HG02571 (cell line): ENCODE measurements at regions not wholly inside any gene's neighbourhood (a gene's known extent, or its start where the extent isn't known, plus 50 kb on each side); places are given as distances from the start of the nearest gene placed in this dataset.
"Not testable (repeated sequence)": the region's sequence is repeated elsewhere in the genome, so short reads cannot be mapped to it uniquely, and the experiment has no call there.

Experiments used
- ATAC-seq: cut with Tn5 transposase; IDR thresholded peaks from one replicate; pipeline ENCODE4 v1.9.1; 2021; ENCODE audit warnings: mild to moderate bottlenecking, moderate library complexity; ENCODE audit not compliant: unreplicated experiment

DNA sequence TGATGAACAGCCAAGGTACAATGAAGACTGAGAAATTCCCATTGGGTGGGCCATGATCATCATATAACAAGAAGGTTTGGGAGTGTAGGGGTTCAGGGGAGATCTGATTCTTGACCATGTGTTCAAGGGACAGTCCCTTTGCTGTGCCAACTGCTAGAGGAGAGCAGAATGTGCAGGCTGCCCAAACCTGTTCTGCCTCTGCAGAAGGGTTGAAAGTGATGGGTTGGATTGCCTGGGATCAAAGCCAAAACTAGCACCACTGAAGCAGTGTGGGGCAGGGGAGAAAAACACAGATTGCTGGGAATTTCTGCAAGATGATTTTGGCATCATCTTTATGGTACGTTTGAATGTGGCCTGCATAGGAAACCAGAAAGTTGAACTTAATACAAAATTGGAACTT lies 303.9 kb downstream of the OTUD1 start:
- ATAC-seq: no peak

- no peak for ATAC-seq
Measured at GRCh38 chr10:23754179-23754578, 315.3 kb downstream of the OTUD1 start.

- no peak for ATAC-seq
Measured at GRCh38 chr10:23754941-23755340, 316.1 kb downstream of the OTUD1 start.

- no peak for ATAC-seq
Measured at GRCh38 chr10:23755556-23755955, 316.7 kb downstream of the OTUD1 start.

DNA sequence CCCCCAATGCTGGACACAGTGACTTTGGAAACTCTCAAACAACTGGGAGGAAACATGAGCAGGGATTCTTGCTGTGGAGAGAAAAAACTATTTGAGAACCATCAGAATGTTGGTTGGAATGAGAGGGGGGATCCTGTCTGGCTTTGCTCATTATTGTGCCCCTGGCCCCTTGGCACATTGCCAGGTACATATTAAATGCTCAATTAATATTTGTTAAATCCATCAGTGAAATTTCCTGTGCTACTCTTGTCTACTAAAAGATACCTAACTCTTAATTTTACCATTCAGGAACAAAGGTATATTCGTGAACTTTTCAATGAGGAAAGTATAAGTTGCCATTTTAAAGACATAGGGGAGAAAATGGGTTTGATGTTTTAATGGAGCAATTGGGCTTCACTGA lies 329.4 kb downstream of the OTUD1 start:
- ATAC-seq: no peak

DNA sequence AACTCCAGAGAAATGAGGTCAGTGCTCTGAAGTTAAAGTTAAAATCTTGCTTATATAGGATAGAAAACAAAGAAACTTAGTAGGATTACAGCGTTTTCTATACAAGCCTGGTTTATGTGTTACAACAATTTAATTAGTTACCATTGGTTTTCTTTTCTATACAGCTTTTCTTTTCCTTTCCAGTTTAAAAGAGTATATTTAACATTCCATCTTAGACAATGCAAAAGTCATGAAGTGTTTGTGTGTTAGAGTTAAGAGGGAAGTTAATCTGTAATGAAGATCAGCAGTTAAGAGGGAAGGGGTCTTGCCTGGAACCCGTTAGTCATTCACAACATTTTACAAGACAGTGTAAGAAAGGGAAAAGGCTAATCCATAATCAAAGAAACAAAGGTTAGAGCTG lies 338.3 kb downstream of the OTUD1 start:
- ATAC-seq: no peak

DNA sequence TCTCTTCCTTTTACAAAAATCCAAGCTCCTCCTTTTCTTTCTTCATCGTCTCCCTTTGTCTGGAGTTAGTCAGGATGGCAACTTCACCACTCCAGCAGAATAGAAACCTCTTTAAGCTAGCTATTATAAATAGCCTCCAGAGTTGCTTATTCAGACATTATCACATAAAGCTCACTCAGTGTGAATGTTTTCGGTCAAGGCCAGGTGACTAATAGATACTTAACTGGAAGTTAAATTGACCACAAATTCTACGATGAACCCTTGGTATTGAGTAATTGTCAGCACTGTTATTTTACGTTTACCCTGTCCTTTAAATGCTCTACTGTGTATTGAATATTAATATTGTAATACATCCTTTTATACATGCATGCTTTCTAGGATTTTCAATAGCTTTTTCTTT lies 340.4 kb downstream of the OTUD1 start:
- ATAC-seq: no peak

- no peak for ATAC-seq
Measured at GRCh38 chr10:23780331-23780730, 341.5 kb downstream of the OTUD1 start.

GRCh38 chr10:23786594-23786993 lies 347.7 kb downstream of the OTUD1 start:
- no peak for ATAC-seq

DNA sequence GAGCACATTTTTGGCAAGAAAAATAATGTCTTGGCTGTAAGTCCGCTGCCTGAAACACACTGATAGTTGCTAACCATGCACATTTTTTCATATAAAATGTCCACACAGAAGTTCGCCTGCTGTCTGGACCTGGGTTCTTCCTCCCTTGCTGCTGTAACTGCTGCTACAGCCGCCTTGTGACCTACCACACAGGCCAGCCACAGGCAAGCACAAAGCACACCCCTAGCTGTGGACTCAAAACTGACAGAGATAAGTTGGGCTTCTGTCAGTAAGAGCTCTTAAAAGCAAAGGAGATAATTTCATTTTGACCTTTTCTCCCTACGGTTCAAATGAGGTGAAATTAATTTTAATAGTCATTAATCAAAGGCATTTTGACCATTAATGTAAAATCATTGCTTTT lies 354.7 kb downstream of the OTUD1 start:
- no peak for ATAC-seq

GRCh38 chr10:23797452-23797851 lies 358.6 kb downstream of the OTUD1 start:
- ATAC-seq: not testable (repeated sequence)

- ATAC-seq: no peak
Measured at GRCh38 chr10:23804125-23804524, 365.2 kb downstream of the OTUD1 start.

DNA sequence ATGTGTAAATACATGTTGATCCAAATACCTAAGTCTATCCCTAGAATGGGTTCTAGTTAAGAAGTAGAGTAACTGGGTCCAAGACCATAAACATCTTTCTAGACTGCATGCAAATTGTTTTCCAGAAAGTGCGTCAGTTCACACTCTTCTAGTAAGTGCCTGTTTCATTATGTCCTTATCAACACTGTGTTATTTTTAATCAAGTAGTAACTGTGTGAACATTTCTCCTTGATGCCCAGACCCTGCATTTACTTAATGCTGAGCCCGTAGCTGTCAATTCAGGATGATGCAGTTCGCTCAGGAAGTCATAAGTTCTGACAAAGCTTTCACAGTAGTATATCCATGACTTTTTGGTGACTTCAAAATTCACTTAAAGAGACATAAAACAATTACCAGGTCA lies 374.8 kb downstream of the OTUD1 start:
- no peak for ATAC-seq

DNA sequence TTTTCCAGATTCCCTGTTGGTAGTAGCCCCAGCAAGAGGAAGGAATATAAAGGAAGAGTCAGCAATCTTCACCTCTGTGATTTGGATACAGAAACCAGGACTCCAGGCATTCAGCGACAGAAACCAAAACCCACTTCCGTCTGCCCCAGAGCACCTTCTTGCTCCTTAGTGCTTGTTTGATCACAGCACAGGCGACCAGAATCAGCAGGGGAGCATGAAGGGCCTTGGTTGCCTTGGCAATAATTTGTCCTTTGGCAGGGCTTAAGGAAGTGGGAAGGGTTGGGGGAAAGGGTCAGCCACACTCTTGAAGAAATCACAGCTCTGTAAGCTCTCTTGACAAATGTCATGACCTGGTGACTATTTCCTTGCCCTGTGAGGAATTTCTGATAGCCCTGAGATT lies 379.6 kb downstream of the OTUD1 start:
- no peak for ATAC-seq

DNA sequence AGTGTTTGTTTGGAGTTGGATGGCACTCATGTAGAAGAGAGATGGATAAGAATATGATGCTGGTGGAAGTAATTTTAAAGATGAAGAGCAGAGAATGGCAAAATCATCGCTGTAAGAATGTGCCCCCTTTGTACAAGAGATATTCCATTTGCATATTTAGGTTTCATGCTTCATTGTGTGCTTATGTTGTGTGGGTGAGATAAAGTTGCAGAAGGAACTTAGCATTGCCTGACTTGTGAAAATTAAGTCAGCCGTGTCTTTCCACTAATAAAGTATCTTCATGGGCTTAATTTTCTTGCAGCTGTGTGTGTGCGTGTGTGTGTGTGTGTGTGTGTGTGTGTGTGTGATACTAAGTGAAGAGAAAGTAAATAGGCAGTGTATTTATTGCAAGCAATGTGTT lies 381.9 kb downstream of the OTUD1 start:
- no peak for ATAC-seq

DNA sequence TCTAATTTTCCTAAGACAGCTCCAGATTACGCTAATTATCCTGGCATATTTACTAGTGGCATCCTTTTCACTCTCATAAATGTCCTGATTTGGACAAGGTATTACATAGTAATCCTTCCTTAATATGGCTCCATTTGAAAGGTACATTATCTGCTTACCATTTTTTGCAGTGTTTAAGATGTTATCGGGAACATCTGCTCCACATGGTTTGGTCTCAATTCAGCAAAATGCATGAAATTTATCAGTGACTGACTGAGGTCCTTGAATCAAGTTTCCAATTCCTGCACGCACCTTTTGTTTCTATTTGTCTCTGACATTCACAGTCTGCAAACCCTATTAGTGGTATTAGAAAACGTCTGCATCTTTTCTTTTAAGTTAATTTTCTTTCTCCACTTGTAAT lies 384.1 kb upstream of the KIAA1217 start:
- no peak for ATAC-seq

- ATAC-seq: no peak
Measured at GRCh38 chr10:23826421-23826820, 382.5 kb upstream of the KIAA1217 start.

GRCh38 chr10:23829556-23829955 lies 379.4 kb upstream of the KIAA1217 start:
- ATAC-seq: no peak

- ATAC-seq: no peak
Measured at GRCh38 chr10:23834091-23834490, 374.8 kb upstream of the KIAA1217 start.

GRCh38 chr10:23850631-23851030 lies 358.3 kb upstream of the KIAA1217 start:
- ATAC-seq: no peak

DNA sequence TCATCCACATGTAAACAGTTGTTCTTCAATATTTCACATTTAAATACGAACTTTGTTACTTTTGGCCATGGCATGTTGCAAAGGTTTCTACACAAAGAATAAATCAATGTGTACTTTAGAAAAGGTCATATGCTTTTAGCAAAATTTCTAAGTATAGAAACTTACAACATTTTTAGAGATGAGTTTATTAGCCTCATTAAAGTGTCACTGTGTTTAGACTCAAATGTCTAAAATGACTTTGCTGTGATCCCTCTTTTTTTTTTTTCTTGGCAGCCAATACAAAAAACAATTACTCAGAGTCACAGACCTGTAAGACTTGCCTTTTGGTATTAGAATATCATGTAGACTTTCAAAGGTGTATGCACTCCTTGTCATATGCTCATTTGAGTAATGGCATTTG lies 349.3 kb upstream of the KIAA1217 start:
- ATAC-seq: no peak

DNA sequence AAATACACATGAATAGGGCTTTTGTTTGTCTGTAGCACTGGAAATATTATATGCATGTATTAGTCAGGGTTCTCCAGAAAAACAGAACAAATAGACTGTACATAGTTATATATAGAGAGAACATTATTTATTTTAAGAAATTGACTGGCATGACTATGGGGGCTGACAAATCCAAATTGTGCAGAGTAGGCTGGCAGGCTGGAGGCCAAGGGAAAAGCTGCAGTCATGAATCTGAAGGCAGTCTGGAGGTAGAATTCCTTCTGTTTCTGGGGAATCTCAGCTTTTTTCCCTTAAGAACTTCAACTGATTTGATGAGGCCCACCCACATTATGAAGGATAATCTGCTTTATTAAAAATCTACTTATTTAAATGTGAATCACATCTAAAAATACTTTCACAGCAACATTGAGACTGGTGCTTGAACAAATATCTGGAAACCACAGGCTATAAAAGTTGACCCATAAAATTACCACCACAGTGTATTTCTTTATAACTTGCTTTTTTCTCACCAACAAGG lies 344.2 kb upstream of the KIAA1217 start:
- ATAC-seq: no peak

DNA sequence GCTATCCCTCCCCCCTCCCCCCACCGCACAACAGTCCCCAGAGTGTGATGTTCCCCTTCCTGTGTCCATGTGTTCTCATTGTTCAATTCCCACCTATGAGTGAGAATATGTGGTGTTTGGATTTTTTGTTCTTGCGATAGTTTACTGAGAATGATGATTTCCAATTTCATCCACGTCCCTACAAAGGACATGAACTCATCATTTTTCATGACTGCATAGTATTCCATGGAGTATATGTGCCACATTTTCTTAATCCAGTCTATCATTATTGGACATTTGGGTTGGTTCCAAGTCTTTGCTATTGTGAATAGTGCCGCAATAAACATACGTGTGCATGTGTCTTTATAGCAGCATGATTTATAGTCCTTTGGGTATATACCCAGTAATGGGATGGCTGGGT lies 342.0 kb upstream of the KIAA1217 start:
- ATAC-seq: not testable (repeated sequence)

GRCh38 chr10:23868121-23868520 lies 340.8 kb upstream of the KIAA1217 start:
- ATAC-seq: no peak
